Uterus (tissue), 2 donors: ENCODE measurements at regions not wholly inside any gene's neighbourhood (a gene's known extent, or its start where the extent isn't known, plus 50 kb on each side); places are given as distances from the start of the nearest gene placed in this dataset.

ENCODE experiments used
- POLR2A ChIP-seq, 2 donors: fragments of 450-650 bp; IDR thresholded peaks; one replicate each; pipeline ENCODE4 v1.6.1; 2016; ENCODE audit warnings: antibody characterized with exemption in 2 of 2, mild to moderate bottlenecking in 1 of 2, moderate library complexity in 1 of 2
- TF ChIP-seq, protein P1 (sequence below), 4 experiments: fragments of 200-600 bp in 2 of 4; fragments of 450-650 bp in 2 of 4; sonication (generic) in 2 of 4; IDR thresholded peaks; one replicate each; pipeline ENCODE4 v1.5.1; 2016 to 2019; ENCODE audit warnings: antibody characterized with exemption in 4 of 4, mild to moderate bottlenecking in 2 of 4, moderate library complexity in 1 of 4

DNA sequence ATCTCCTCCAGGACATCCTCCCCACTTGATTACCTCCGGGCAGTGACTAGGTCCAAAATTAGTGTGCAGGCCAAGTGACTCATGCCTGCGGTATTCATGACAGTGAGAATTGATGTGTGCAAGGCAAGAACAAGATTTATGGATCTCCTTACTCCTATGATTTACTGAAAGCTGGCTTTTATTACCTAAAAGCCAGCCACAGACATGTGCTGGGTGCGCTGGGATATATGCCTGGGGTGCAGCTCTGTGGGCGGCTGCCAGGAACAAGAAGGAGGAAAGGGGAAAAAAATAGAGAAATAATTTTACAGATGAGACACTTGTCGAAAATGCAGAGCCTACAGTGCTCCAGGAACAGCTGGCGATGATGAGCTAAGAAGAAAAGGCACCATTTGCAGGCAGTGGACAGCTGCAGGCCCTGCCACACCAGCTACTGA lies 359.3 kb downstream of the CMPK2 start:
- TF ChIP-seq, protein P1, sequence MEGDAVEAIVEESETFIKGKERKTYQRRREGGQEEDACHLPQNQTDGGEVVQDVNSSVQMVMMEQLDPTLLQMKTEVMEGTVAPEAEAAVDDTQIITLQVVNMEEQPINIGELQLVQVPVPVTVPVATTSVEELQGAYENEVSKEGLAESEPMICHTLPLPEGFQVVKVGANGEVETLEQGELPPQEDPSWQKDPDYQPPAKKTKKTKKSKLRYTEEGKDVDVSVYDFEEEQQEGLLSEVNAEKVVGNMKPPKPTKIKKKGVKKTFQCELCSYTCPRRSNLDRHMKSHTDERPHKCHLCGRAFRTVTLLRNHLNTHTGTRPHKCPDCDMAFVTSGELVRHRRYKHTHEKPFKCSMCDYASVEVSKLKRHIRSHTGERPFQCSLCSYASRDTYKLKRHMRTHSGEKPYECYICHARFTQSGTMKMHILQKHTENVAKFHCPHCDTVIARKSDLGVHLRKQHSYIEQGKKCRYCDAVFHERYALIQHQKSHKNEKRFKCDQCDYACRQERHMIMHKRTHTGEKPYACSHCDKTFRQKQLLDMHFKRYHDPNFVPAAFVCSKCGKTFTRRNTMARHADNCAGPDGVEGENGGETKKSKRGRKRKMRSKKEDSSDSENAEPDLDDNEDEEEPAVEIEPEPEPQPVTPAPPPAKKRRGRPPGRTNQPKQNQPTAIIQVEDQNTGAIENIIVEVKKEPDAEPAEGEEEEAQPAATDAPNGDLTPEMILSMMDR (IDR thresholded peaks at IDR 0.05): no peak
- no peak for TF ChIP-seq POLR2A (IDR thresholded peaks at IDR 0.05)
